HG02870 (cell line): ENCODE measurements at regions not wholly inside any gene's neighbourhood (a gene's known extent, or its start where the extent isn't known, plus 50 kb on each side); places are given as distances from the start of the nearest gene placed in this dataset.
A peak's percentile ranks its signal among the peaks of the same experiment; 100 is the strongest.

ENCODE experiments used
- ATAC-seq: cut with Tn5 transposase; IDR thresholded peaks from one replicate; pipeline ENCODE4 v1.9.1; 2021; ENCODE audit warnings: mild to moderate bottlenecking, moderate library complexity; ENCODE audit not compliant: unreplicated experiment

- ATAC-seq = no peak
Measured at GRCh38 chr5:166992874-166993722, 1298.3 kb upstream of the WWC1 start.

- ATAC-seq = no peak
Measured at GRCh38 chr5:166994226-166994625, 1297.2 kb upstream of the WWC1 start.

GRCh38 chr5:167001246-167001645 is 1290.2 kb upstream of the WWC1 start:
- no peak for ATAC-seq

GRCh38 chr5:167008705-167009104 is 1282.7 kb upstream of the WWC1 start:
- no peak for ATAC-seq

- ATAC-seq = no peak
Measured at GRCh38 chr5:167011196-167011595, 1280.2 kb upstream of the WWC1 start.

- ATAC-seq = no peak
Measured at GRCh38 chr5:167012123-167013034, 1279.1 kb upstream of the WWC1 start.

GRCh38 chr5:167014401-167015056 is 1276.9 kb upstream of the WWC1 start:
- ATAC-seq = no peak

GRCh38 chr5:167020418-167020817 is 1271.0 kb upstream of the WWC1 start:
- no peak for ATAC-seq

GRCh38 chr5:167029488-167029887 is 1262.0 kb upstream of the WWC1 start:
- no peak for ATAC-seq

GRCh38 chr5:167030500-167031120 is 1260.8 kb upstream of the WWC1 start:
- no peak for ATAC-seq

- no peak for ATAC-seq
Measured at GRCh38 chr5:167036585-167036984, 1254.9 kb upstream of the WWC1 start.

GRCh38 chr5:167049043-167049663 is 1242.3 kb upstream of the WWC1 start:
- peak; percentile 74 for ATAC-seq

- ATAC-seq = no peak
Measured at GRCh38 chr5:167049771-167050567, 1241.5 kb upstream of the WWC1 start.

GRCh38 chr5:167050568-167051401 is 1240.7 kb upstream of the WWC1 start:
- ATAC-seq = no peak

GRCh38 chr5:167051402-167051768 is 1240.1 kb upstream of the WWC1 start:
- no peak for ATAC-seq

GRCh38 chr5:167052791-167053190 is 1238.7 kb upstream of the WWC1 start:
- no peak for ATAC-seq

- ATAC-seq = no peak
Measured at GRCh38 chr5:167057665-167058064, 1233.8 kb upstream of the WWC1 start.

- ATAC-seq = no peak
Measured at GRCh38 chr5:167061695-167062094, 1229.8 kb upstream of the WWC1 start.

GRCh38 chr5:167063116-167063515 is 1228.3 kb upstream of the WWC1 start:
- ATAC-seq = no peak
